Lower leg skin (tissue), 4 donors: ENCODE measurements at regions not wholly inside any gene's neighbourhood (a gene's known extent, or its start where the extent isn't known, plus 50 kb on each side); places are given as distances from the start of the nearest gene placed in this dataset.

Experiments used
- DNase-seq, 2 donors: peaks; one replicate each; pipeline ENCODE4 v3.0.0-alpha.2; 2019; ENCODE audit warnings: low spot score in 2 of 2
- H3K4me3 ChIP-seq: fragments of 200-600 bp; sonication (generic); 2 replicates; pipeline ENCODE4 v1.5.1; 2017; ENCODE audit warnings: mild to moderate bottlenecking, low read depth; ENCODE audit not compliant: poor library complexity, severe bottlenecking
- POLR2A ChIP-seq, 2 donors: fragments of 450-650 bp; IDR thresholded peaks; one replicate each; pipeline ENCODE4 v1.6.1; 2016 to 2017; ENCODE audit warnings: antibody characterized with exemption in 2 of 2, mild to moderate bottlenecking in 1 of 2, moderate library complexity in 1 of 2
- WGBS, 2 donors: methylation state at CpG; one replicate each; pipeline ENCODE4 v1.1.5; 2018; 5-methylcytosine and 5-hydroxymethylcytosine counted together
- intact Hi-C: fragments of 100-400 bp; cut with DNase I; formaldehyde crosslinking; loops from one replicate; pipeline ENCODE4 v1.15.0; 2023; ENCODE audit warnings: low total_unique reads
- TF ChIP-seq, protein P1 (sequence below), 3 donors: fragments of 450-650 bp; IDR thresholded peaks; one replicate each; pipeline ENCODE4 v1.5.1; 2016; ENCODE audit warnings: antibody characterized with exemption in 3 of 3, mild to moderate bottlenecking in 3 of 3, moderate library complexity in 2 of 3

DNA sequence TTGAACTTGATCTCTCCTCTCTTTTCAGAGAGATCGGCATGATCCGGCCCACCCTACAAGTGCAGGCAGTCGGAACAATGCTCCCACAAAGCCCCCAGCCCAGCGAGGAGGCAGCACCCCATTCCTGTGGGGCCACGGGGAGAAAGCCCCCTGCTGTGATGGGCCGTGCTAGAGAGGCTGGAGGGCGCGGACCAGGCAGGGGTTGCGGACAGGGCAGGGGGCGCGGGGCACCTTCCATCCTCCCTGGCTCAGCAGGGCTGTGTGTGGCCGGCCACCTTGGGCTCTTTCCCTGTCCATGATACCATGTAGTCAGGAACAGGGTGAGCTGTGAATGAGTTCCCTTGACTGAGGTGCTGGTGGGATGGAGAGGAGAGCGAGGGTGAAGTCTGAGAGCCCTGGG is 379.8 kb downstream of the BRD1 start:
- no peak for TF ChIP-seq POLR2A (IDR thresholded peaks at IDR 0.05)
- TF ChIP-seq, protein P1, sequence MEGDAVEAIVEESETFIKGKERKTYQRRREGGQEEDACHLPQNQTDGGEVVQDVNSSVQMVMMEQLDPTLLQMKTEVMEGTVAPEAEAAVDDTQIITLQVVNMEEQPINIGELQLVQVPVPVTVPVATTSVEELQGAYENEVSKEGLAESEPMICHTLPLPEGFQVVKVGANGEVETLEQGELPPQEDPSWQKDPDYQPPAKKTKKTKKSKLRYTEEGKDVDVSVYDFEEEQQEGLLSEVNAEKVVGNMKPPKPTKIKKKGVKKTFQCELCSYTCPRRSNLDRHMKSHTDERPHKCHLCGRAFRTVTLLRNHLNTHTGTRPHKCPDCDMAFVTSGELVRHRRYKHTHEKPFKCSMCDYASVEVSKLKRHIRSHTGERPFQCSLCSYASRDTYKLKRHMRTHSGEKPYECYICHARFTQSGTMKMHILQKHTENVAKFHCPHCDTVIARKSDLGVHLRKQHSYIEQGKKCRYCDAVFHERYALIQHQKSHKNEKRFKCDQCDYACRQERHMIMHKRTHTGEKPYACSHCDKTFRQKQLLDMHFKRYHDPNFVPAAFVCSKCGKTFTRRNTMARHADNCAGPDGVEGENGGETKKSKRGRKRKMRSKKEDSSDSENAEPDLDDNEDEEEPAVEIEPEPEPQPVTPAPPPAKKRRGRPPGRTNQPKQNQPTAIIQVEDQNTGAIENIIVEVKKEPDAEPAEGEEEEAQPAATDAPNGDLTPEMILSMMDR (IDR thresholded peaks at IDR 0.05) = no peak
- no peak overlapping the region for H3K4me3 ChIP-seq
- no peak for DNase-seq
- 90 to 93% methylated on average over 12 to 13 of the region's 13 CpGs for WGBS, 2 donors
- intact Hi-C loops = no loop called here

GRCh38 chr22:49446759-49447710 is 380.6 kb downstream of the BRD1 start:
- TF ChIP-seq, protein P1 (IDR thresholded peaks at IDR 0.05) = no peak
- TF ChIP-seq POLR2A (IDR thresholded peaks at IDR 0.05) = no peak
- intact Hi-C loops = no loop called here
- no peak overlapping the region for H3K4me3 ChIP-seq
- 80% methylated on average over 21 of the region's 21 CpGs for WGBS, 2 donors
- no peak for DNase-seq

DNA sequence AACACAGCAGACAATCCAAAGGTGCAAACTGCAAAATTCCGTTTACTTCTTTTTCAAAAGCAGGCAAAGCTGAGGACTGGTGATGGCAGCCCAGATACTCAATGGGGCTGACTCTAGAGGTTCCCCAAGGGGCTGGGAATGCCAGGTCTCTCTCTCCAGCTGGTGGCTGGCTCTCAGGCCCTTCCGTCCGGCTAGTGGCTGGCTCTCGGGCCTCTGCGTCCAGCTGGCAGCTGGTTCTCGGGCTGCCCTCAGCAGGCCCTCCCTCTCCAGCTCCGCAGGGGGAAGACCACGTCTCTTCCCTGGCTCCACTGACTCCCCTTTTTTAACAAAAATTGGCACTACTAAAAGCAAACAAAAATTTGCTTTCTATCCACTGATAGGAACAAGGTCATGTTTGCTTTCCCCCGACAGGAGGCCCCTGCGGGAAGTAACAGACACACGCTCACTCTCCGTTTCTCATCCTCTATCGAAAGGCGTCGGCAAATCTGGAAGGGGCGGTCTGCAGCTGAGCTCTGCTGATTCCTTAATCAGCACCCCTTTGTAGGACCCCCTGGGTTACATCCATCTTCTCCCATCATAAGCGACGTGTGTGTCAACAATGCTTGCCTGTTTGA is 381.4 kb downstream of the BRD1 start:
- H3K4me3 ChIP-seq = no peak overlapping the region
- 83 to 86% methylated on average over 18 of the region's 18 CpGs for WGBS, 2 donors
- no peak for TF ChIP-seq POLR2A (IDR thresholded peaks at IDR 0.05)
- TF ChIP-seq, protein P1 (IDR thresholded peaks at IDR 0.05) = no peak
- intact Hi-C loops = no loop called here
- no peak for DNase-seq

GRCh38 chr22:49444781-49445180 is 382.9 kb downstream of the BRD1 start:
- no peak overlapping the region for H3K4me3 ChIP-seq
- intact Hi-C loops = no loop called here
- 86 to 90% methylated on average over 14 of the region's 14 CpGs for WGBS, 2 donors
- no peak for DNase-seq
- no peak for TF ChIP-seq POLR2A (IDR thresholded peaks at IDR 0.05)
- TF ChIP-seq, protein P1 (IDR thresholded peaks at IDR 0.05) = no peak

DNA sequence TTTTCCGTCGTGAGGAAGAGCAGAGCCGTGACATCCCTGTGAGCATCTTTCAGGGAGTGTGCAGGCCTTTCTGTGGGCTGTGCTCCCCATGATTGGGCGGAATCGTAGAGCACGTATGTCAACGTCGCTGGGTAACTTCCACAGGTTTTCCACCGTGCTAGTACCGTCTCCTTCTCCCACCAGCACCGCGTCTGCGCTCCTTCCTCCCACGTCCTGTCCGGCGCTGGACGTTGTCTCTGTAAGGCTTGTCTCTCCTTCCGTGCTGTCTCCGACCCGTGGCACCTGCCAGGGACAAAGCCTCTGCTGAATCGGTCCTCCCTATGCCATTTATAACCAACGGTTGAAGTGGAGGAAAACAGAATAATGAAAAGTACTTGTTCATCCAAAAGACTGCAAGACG is 386.7 kb downstream of the BRD1 start:
- WGBS, 2 donors = 92% methylated on average over 23 of the region's 23 CpGs
- DNase-seq = no peak
- H3K4me3 ChIP-seq = no peak overlapping the region
- TF ChIP-seq POLR2A (IDR thresholded peaks at IDR 0.05) = no peak
- TF ChIP-seq, protein P1 (IDR thresholded peaks at IDR 0.05) = no peak
- intact Hi-C loops = no loop called here
